ENCODE measurements at regions not wholly inside any gene's neighbourhood (a gene's known extent, or its start where the extent isn't known, plus 50 kb on each side); places are given as distances from the start of the nearest gene placed in this dataset.
A peak's percentile ranks its signal among the peaks of the same experiment; 100 is the strongest.

GRCh38 chr21:22649246-22649645 lies 1651.0 kb downstream of the NCAM2 start:
- Histone ChIP-seq H3K27ac (ENCODE audit: low read depth, low read length) (no peak overlapping the region), H3K4me1 (ENCODE audit: control insufficient read depth, insufficient read depth, low read length) (no peaks in the 10 kb centered on the region), H3K4me3 (ENCODE audit: low read depth, low read length) (no peak overlapping the region), H3K36me3 (ENCODE audit: control insufficient read depth, insufficient read depth, low read length) (no peaks in the 10 kb centered on the region), H3K27me3 (ENCODE audit: control insufficient read depth, insufficient read depth, low read length) (no peaks in the 10 kb centered on the region), H3K9me3 (ENCODE audit: control insufficient read depth, insufficient read depth, low read length) (no peaks in the 10 kb centered on the region)
- WGBS (ENCODE audit: insufficient coverage): 89% methylated on average over 2 of the region's 3 CpGs
- no peak for DNase-seq (ENCODE audit: low read depth in 4 of 6, low spot score in 6 of 6)

GRCh38 chr21:22650226-22650625 lies 1652.0 kb downstream of the NCAM2 start:
- Histone ChIP-seq H3K4me3 (ENCODE audit: low read depth, low read length) (no peak overlapping the region), H3K9me3 (ENCODE audit: control insufficient read depth, insufficient read depth, low read length) (no peaks in the 10 kb centered on the region), H3K4me1 (ENCODE audit: control insufficient read depth, insufficient read depth, low read length) (no peaks in the 10 kb centered on the region), H3K27ac (ENCODE audit: low read depth, low read length) (no peak overlapping the region), H3K36me3 (ENCODE audit: control insufficient read depth, insufficient read depth, low read length) (no peaks in the 10 kb centered on the region), H3K27me3 (ENCODE audit: control insufficient read depth, insufficient read depth, low read length) (no peaks in the 10 kb centered on the region)
- no CpG with 5 or more reads among the region's 1 CpG for WGBS (ENCODE audit: insufficient coverage)
- no peak for DNase-seq (ENCODE audit: low read depth in 4 of 6, low spot score in 6 of 6)

GRCh38 chr21:22657781-22658180 lies 1659.6 kb downstream of the NCAM2 start:
- no peaks in the 10 kb centered on the region for H3K27me3 ChIP-seq (ENCODE audit: control insufficient read depth, insufficient read depth, low read length)
- no peaks in the 10 kb centered on the region for H3K9me3 ChIP-seq (ENCODE audit: control insufficient read depth, insufficient read depth, low read length)
- DNase-seq (ENCODE audit: low read depth in 4 of 6, low spot score in 6 of 6): no peak
- no peak overlapping the region for H3K27ac ChIP-seq (ENCODE audit: low read depth, low read length)
- no peaks in the 10 kb centered on the region for H3K36me3 ChIP-seq (ENCODE audit: control insufficient read depth, insufficient read depth, low read length)
- no peak overlapping the region for H3K4me3 ChIP-seq (ENCODE audit: low read depth, low read length)
- H3K4me1 ChIP-seq (ENCODE audit: control insufficient read depth, insufficient read depth, low read length): no peaks in the 10 kb centered on the region

GRCh38 chr21:22670148-22670547 lies 1671.9 kb downstream of the NCAM2 start:
- DNase-seq (ENCODE audit: low read depth in 4 of 6, low spot score in 6 of 6): no peak
- Histone ChIP-seq H3K36me3 (ENCODE audit: control insufficient read depth, insufficient read depth, low read length) (no peaks in the 10 kb centered on the region), H3K27me3 (ENCODE audit: control insufficient read depth, insufficient read depth, low read length) (no peaks in the 10 kb centered on the region), H3K4me1 (ENCODE audit: control insufficient read depth, insufficient read depth, low read length) (no peaks in the 10 kb centered on the region), H3K4me3 (ENCODE audit: low read depth, low read length) (no peak overlapping the region), H3K9me3 (ENCODE audit: control insufficient read depth, insufficient read depth, low read length) (peaks cover 1% of the 10 kb centered on the region), H3K27ac (ENCODE audit: low read depth, low read length) (no peak overlapping the region)
- 100% methylated on average over 1 of the region's 1 CpG for WGBS (ENCODE audit: insufficient coverage)

GRCh38 chr21:22679207-22679606 lies 1681.0 kb downstream of the NCAM2 start:
- Histone ChIP-seq H3K27ac (ENCODE audit: low read depth, low read length) (no peak overlapping the region), H3K4me3 (ENCODE audit: low read depth, low read length) (no peak overlapping the region), H3K36me3 (ENCODE audit: control insufficient read depth, insufficient read depth, low read length) (no peaks in the 10 kb centered on the region), H3K27me3 (ENCODE audit: control insufficient read depth, insufficient read depth, low read length) (no peaks in the 10 kb centered on the region), H3K4me1 (ENCODE audit: control insufficient read depth, insufficient read depth, low read length) (no peaks in the 10 kb centered on the region), H3K9me3 (ENCODE audit: control insufficient read depth, insufficient read depth, low read length) (no peaks in the 10 kb centered on the region)
- WGBS (ENCODE audit: insufficient coverage): 92% methylated on average over 10 of the region's 10 CpGs
- no peak for DNase-seq (ENCODE audit: low read depth in 4 of 6, low spot score in 6 of 6)

- no peaks in the 10 kb centered on the region for H3K36me3 ChIP-seq (ENCODE audit: control insufficient read depth, insufficient read depth, low read length)
- no peaks in the 10 kb centered on the region for H3K4me1 ChIP-seq (ENCODE audit: control insufficient read depth, insufficient read depth, low read length)
- no peaks in the 10 kb centered on the region for H3K27me3 ChIP-seq (ENCODE audit: control insufficient read depth, insufficient read depth, low read length)
- no peak overlapping the region for H3K27ac ChIP-seq (ENCODE audit: low read depth, low read length)
- peak in 1 of 6 donors; percentile 2 for DNase-seq (ENCODE audit: low read depth in 4 of 6, low spot score in 6 of 6)
- no peaks in the 10 kb centered on the region for H3K9me3 ChIP-seq (ENCODE audit: control insufficient read depth, insufficient read depth, low read length)
- H3K4me3 ChIP-seq (ENCODE audit: low read depth, low read length): no peak overlapping the region
Measured at GRCh38 chr21:22691658-22692057, 1693.4 kb downstream of the NCAM2 start.

GRCh38 chr21:22703521-22703920 lies 1705.3 kb downstream of the NCAM2 start:
- no peak for DNase-seq (ENCODE audit: low read depth in 4 of 6, low spot score in 6 of 6)
- Histone ChIP-seq H3K27me3 (ENCODE audit: control insufficient read depth, insufficient read depth, low read length) (no peaks in the 10 kb centered on the region), H3K9me3 (ENCODE audit: control insufficient read depth, insufficient read depth, low read length) (no peaks in the 10 kb centered on the region), H3K4me1 (ENCODE audit: control insufficient read depth, insufficient read depth, low read length) (no peaks in the 10 kb centered on the region), H3K36me3 (ENCODE audit: control insufficient read depth, insufficient read depth, low read length) (no peaks in the 10 kb centered on the region), H3K4me3 (ENCODE audit: low read depth, low read length) (no peak overlapping the region), H3K27ac (ENCODE audit: low read depth, low read length) (no peak overlapping the region)
- WGBS (ENCODE audit: insufficient coverage): no CpG with 5 or more reads among the region's 2 CpGs

GRCh38 chr21:22710721-22711120 lies 1712.5 kb downstream of the NCAM2 start:
- H3K27ac ChIP-seq (ENCODE audit: low read depth, low read length): no peak overlapping the region
- no peaks in the 10 kb centered on the region for H3K4me1 ChIP-seq (ENCODE audit: control insufficient read depth, insufficient read depth, low read length)
- H3K9me3 ChIP-seq (ENCODE audit: control insufficient read depth, insufficient read depth, low read length): peaks cover 1% of the 10 kb centered on the region
- H3K27me3 ChIP-seq (ENCODE audit: control insufficient read depth, insufficient read depth, low read length): no peaks in the 10 kb centered on the region
- no CpG with 5 or more reads among the region's 3 CpGs for WGBS (ENCODE audit: insufficient coverage)
- peak in 1 of 6 donors; percentile 7 for DNase-seq (ENCODE audit: low read depth in 4 of 6, low spot score in 6 of 6)
- no peaks in the 10 kb centered on the region for H3K36me3 ChIP-seq (ENCODE audit: control insufficient read depth, insufficient read depth, low read length)
- H3K4me3 ChIP-seq (ENCODE audit: low read depth, low read length): no peak overlapping the region

- Histone ChIP-seq H3K9me3 (ENCODE audit: control insufficient read depth, insufficient read depth, low read length) (peaks cover 1% of the 10 kb centered on the region), H3K27me3 (ENCODE audit: control insufficient read depth, insufficient read depth, low read length) (no peaks in the 10 kb centered on the region), H3K4me3 (ENCODE audit: low read depth, low read length) (no peak overlapping the region), H3K36me3 (ENCODE audit: control insufficient read depth, insufficient read depth, low read length) (no peaks in the 10 kb centered on the region), H3K4me1 (ENCODE audit: control insufficient read depth, insufficient read depth, low read length) (no peaks in the 10 kb centered on the region), H3K27ac (ENCODE audit: low read depth, low read length) (no peak overlapping the region)
- DNase-seq (ENCODE audit: low read depth in 4 of 6, low spot score in 6 of 6): peak in 5 of 6 donors; percentile 2 to 86 (median 20)
Measured at GRCh38 chr21:22711636-22712035, 1713.4 kb downstream of the NCAM2 start.

- 83% methylated on average over 1 of the region's 3 CpGs for WGBS (ENCODE audit: insufficient coverage)
- no peak overlapping the region for H3K27ac ChIP-seq (ENCODE audit: low read depth, low read length)
- no peaks in the 10 kb centered on the region for H3K4me1 ChIP-seq (ENCODE audit: control insufficient read depth, insufficient read depth, low read length)
- DNase-seq (ENCODE audit: low read depth in 4 of 6, low spot score in 6 of 6): no peak
- no peaks in the 10 kb centered on the region for H3K9me3 ChIP-seq (ENCODE audit: control insufficient read depth, insufficient read depth, low read length)
- no peak overlapping the region for H3K4me3 ChIP-seq (ENCODE audit: low read depth, low read length)
- H3K27me3 ChIP-seq (ENCODE audit: control insufficient read depth, insufficient read depth, low read length): no peaks in the 10 kb centered on the region
- H3K36me3 ChIP-seq (ENCODE audit: control insufficient read depth, insufficient read depth, low read length): no peaks in the 10 kb centered on the region
Measured at GRCh38 chr21:22725436-22725835, 1727.2 kb downstream of the NCAM2 start.

Measured in spinal cord (tissue), 9 donors.